OCI-LY7 (cell line): ENCODE measurements at regions not wholly inside any gene's neighbourhood (a gene's known extent, or its start where the extent isn't known, plus 50 kb on each side); places are given as distances from the start of the nearest gene placed in this dataset.

Experiments
- EZH2phosphoT487 ChIP-seq: fragments of 200-600 bp; sonication (generic); IDR thresholded peaks from 2 replicates; pipeline ENCODE4 v1.6.1; 2018; ENCODE audit warnings: low read depth, borderline replicate concordance, mild to moderate bottlenecking, mixed run types, antibody characterized with exemption, low read length, moderate library complexity, mixed read lengths
- TF ChIP-seq, protein P1 (sequence below): fragments of 200-600 bp; sonication (generic); conservative IDR thresholded peaks from 2 replicates; pipeline ENCODE4 v1.5.1; 2014; ENCODE audit warnings: mild to moderate bottlenecking, antibody characterized with exemption, low read length, moderate library complexity, mixed read lengths

DNA sequence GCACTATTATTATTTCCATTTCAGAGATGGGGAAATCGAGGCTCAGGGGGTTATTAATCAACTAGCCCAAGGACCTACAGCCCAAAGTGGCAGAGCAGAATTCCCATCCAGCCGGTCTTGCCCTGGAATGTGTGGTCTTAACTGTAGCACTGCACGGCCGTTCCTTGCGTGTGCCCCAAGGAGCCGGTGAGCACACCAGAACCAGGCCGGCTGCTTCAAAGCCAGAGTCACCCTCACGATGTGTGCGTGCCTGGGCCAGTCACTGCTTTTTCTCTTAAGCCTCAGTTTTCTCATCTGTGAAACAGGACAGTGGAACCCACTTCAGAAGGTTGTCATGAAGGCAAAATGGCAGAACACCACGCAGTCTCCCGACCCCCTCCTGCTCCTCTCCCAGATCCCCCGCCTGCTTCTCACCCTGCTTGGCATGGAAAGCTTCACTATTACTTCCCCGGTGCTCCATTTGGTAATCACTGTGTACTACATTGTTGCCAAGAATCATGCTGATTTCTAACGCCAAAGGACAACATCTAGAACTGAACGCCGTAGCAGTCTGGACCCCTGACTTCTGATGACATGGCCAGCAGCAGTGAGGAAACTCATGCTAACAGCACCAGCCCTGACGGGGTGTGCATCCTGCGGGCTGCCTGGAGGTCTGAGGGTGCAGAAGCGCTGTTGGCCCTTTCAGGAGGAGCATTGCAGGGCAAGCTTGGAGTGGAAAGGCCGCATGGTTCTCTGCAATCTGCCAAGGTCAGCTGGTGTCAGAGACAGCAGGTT, 106.8 kb upstream of the B3GAT1 start:
- TF ChIP-seq, protein P1, sequence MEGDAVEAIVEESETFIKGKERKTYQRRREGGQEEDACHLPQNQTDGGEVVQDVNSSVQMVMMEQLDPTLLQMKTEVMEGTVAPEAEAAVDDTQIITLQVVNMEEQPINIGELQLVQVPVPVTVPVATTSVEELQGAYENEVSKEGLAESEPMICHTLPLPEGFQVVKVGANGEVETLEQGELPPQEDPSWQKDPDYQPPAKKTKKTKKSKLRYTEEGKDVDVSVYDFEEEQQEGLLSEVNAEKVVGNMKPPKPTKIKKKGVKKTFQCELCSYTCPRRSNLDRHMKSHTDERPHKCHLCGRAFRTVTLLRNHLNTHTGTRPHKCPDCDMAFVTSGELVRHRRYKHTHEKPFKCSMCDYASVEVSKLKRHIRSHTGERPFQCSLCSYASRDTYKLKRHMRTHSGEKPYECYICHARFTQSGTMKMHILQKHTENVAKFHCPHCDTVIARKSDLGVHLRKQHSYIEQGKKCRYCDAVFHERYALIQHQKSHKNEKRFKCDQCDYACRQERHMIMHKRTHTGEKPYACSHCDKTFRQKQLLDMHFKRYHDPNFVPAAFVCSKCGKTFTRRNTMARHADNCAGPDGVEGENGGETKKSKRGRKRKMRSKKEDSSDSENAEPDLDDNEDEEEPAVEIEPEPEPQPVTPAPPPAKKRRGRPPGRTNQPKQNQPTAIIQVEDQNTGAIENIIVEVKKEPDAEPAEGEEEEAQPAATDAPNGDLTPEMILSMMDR: no peak
- no peak for TF ChIP-seq EZH2phosphoT487
